Glomerular endothelial cell (primary cell): ENCODE measurements at regions not wholly inside any gene's neighbourhood (a gene's known extent, or its start where the extent isn't known, plus 50 kb on each side); places are given as distances from the start of the nearest gene placed in this dataset.

Experiments
- DNase-seq: peaks from one replicate; pipeline ENCODE4 v3.0.0-alpha.2; 2011; ENCODE audit warnings: low read depth, low spot score; ENCODE audit errors: extremely low read depth

- DNase-seq, result no peak
These were observed 411.2 kb downstream of the PLPP3 start for GRCh38 chr1:56168176-56168575.

- DNase-seq, result no peak
These were observed 411.8 kb downstream of the PLPP3 start for GRCh38 chr1:56167596-56167995.

- no peak for DNase-seq
These were observed 418.5 kb downstream of the PLPP3 start for GRCh38 chr1:56160773-56161315.

GRCh38 chr1:56156971-56157876, 422.1 kb downstream of the PLPP3 start:
- DNase-seq, result no peak

GRCh38 chr1:56153276-56153675, 426.1 kb downstream of the PLPP3 start:
- DNase-seq, result no peak

- DNase-seq, result no peak
These were observed 426.7 kb downstream of the PLPP3 start for GRCh38 chr1:56152635-56153034.

- DNase-seq, result no peak
These were observed 428.0 kb downstream of the PLPP3 start for GRCh38 chr1:56151402-56151801.

GRCh38 chr1:56150441-56151215, 428.7 kb downstream of the PLPP3 start:
- DNase-seq, result no peak

GRCh38 chr1:56149761-56150160, 429.6 kb downstream of the PLPP3 start:
- no peak for DNase-seq

- DNase-seq, result no peak
These were observed 430.8 kb downstream of the PLPP3 start for GRCh38 chr1:56148326-56149193.

GRCh38 chr1:56147459-56147858, 431.9 kb downstream of the PLPP3 start:
- DNase-seq, result no peak

GRCh38 chr1:56147034-56147433, 432.3 kb downstream of the PLPP3 start:
- DNase-seq, result no peak

GRCh38 chr1:56146449-56146848, 432.9 kb downstream of the PLPP3 start:
- DNase-seq, result no peak

GRCh38 chr1:56145581-56145980, 433.8 kb downstream of the PLPP3 start:
- no peak for DNase-seq

GRCh38 chr1:56142301-56142700, 437.1 kb downstream of the PLPP3 start:
- no peak for DNase-seq

- DNase-seq, result no peak
These were observed 439.5 kb downstream of the PLPP3 start for GRCh38 chr1:56139836-56140235.

GRCh38 chr1:56137521-56138505, 441.6 kb downstream of the PLPP3 start:
- no peak for DNase-seq

- no peak for DNase-seq
These were observed 442.3 kb downstream of the PLPP3 start for GRCh38 chr1:56137090-56137489.

- DNase-seq, result no peak
These were observed 443.6 kb downstream of the PLPP3 start for GRCh38 chr1:56135864-56136147.
